IMR-90 (cell line): ENCODE measurements at regions not wholly inside any gene's neighbourhood (a gene's known extent, or its start where the extent isn't known, plus 50 kb on each side); places are given as distances from the start of the nearest gene placed in this dataset.

Experiments
- ATAC-seq: fragments of 200-7000 bp; cut with Tn5 transposase; 2 replicates; pipeline ENCODE4 v1.9.1; 2020; ENCODE audit warnings: low read depth, mild to moderate bottlenecking, moderate library complexity
- BruUV-seq: library from RNA; stranded (reverse); fragments of 400-500 nt; replicated peaks from 2 replicates; lab custom pipeline; 2021; lab: Mats Ljungman, UMichigan
- CTCF ChIA-PET: fragments of 300-600 bp; formaldehyde crosslinking; extraction: SDS; loops from one replicate; lab custom pipeline; 2021; ENCODE audit warnings: antibody characterized with exemption; lab: Yijun Ruan, JAX
- POLR2A ChIA-PET: fragments of 300-600 bp; sonication (Branson Sonifier 250); formaldehyde crosslinking; loops from one replicate; lab custom pipeline; 2022; ENCODE audit warnings: antibody characterized with exemption; ENCODE audit not compliant: unreplicated experiment; lab: Charles Lee
- DNase-seq: peaks from one replicate; pipeline ENCODE4 v3.0.0; 2013
- H2AFZ ChIP-seq: replicated peaks from 2 replicates; pipeline ENCODE3; 2013; ENCODE audit warnings: low read length, mild to moderate bottlenecking; ENCODE audit not compliant: poor library complexity
- H2AK5ac ChIP-seq: 2 replicates; pipeline ENCODE4 v1.6.1; 2013; ENCODE audit warnings: low read depth, low read length, inconsistent platforms
- H2AK9ac ChIP-seq: replicated peaks from 2 replicates; pipeline ENCODE3; 2013; ENCODE audit warnings: mild to moderate bottlenecking, low read depth, low read length, moderate library complexity; ENCODE audit not compliant: poor library complexity
- H2BK120ac ChIP-seq: 2 replicates; pipeline ENCODE4 v1.6.1; 2013; ENCODE audit warnings: low read depth, low read length, inconsistent platforms
- H2BK15ac ChIP-seq: 3 replicates; pipeline ENCODE4 v1.6.1; 2013; ENCODE audit warnings: low read depth, low read length, inconsistent platforms
- H2BK20ac ChIP-seq: 2 replicates; pipeline ENCODE4 v1.6.1; 2013; ENCODE audit warnings: low read depth, mild to moderate bottlenecking, inconsistent platforms, low read length, moderate library complexity
- H2BK5ac ChIP-seq: 2 replicates; pipeline ENCODE4 v1.6.1; 2013; ENCODE audit warnings: mild to moderate bottlenecking, low read depth, low read length, inconsistent platforms; ENCODE audit not compliant: poor library complexity, severe bottlenecking
- H3K14ac ChIP-seq: replicated peaks from 2 replicates; pipeline ENCODE4 v1.6.1; 2013; ENCODE audit warnings: low read depth, low read length, inconsistent platforms
- H3K18ac ChIP-seq: 2 replicates; pipeline ENCODE4 v1.6.1; 2013; ENCODE audit warnings: low read depth, low read length, control low read depth
- H3K23ac ChIP-seq: 2 replicates; pipeline ENCODE4 v1.6.1; 2013; ENCODE audit warnings: low read depth, low read length, inconsistent platforms
- H3K27ac ChIP-seq: 2 replicates; pipeline ENCODE4 v1.5.1; 2013; ENCODE audit warnings: mild to moderate bottlenecking, control low read depth, low read length; ENCODE audit not compliant: insufficient read depth
- H3K27me3 ChIP-seq: 2 replicates; pipeline ENCODE4 v1.6.1; 2013; ENCODE audit warnings: low read length; ENCODE audit not compliant: control insufficient read depth, insufficient read depth
- H3K36me3 ChIP-seq: 2 replicates; pipeline ENCODE4 v1.6.1; 2013; ENCODE audit warnings: low read length, mixed read lengths; ENCODE audit not compliant: control insufficient read depth, insufficient read depth
- H3K4ac ChIP-seq: 2 replicates; pipeline ENCODE4 v1.6.1; 2013; ENCODE audit warnings: low read depth, low read length, inconsistent platforms
- H3K4me1 ChIP-seq: 2 replicates; pipeline ENCODE4 v1.6.1; 2013; ENCODE audit warnings: low read length, mixed read lengths; ENCODE audit not compliant: control insufficient read depth, insufficient read depth
- H3K4me2 ChIP-seq: 2 replicates; pipeline ENCODE4 v1.6.1; 2013; ENCODE audit warnings: low read depth, mild to moderate bottlenecking, control low read depth, low read length, moderate library complexity
- H3K4me3 ChIP-seq: 2 replicates; pipeline ENCODE4 v1.5.1; 2013; ENCODE audit warnings: low read depth, mild to moderate bottlenecking, control low read depth, low read length, moderate library complexity; ENCODE audit not compliant: insufficient read depth
- H3K56ac ChIP-seq: 2 replicates; pipeline ENCODE4 v1.6.1; 2013; ENCODE audit warnings: low read length, inconsistent platforms; ENCODE audit not compliant: insufficient read depth; ENCODE audit errors: extremely low read depth
- H3K79me1 ChIP-seq, 2 experiments: 2 replicates each; pipeline ENCODE4 v1.6.1; 2013; ENCODE audit warnings: low read length in 2 of 2, inconsistent platforms in 1 of 2, low read depth in 1 of 2
- H3K9ac ChIP-seq: 2 replicates; pipeline ENCODE4 v1.6.1; 2013; ENCODE audit warnings: low read depth, low read length, control low read depth
- H3K9me1 ChIP-seq: 2 replicates; pipeline ENCODE4 v1.6.1; 2013; ENCODE audit warnings: low read length, inconsistent platforms; ENCODE audit not compliant: insufficient read depth
- H3K9me3 ChIP-seq: 2 replicates; pipeline ENCODE4 v1.6.1; 2013; ENCODE audit warnings: low read length; ENCODE audit not compliant: control insufficient read depth, insufficient read depth
- H4K20me1 ChIP-seq: 2 replicates; pipeline ENCODE4 v1.6.1; 2013; ENCODE audit warnings: low read length, inconsistent platforms; ENCODE audit not compliant: insufficient read depth
- H4K5ac ChIP-seq: 2 replicates; pipeline ENCODE4 v1.6.1; 2013; ENCODE audit warnings: mild to moderate bottlenecking, low read depth, low read length, control low read depth
- H4K8ac ChIP-seq, 2 experiments: 2 replicates each; pipeline ENCODE4 v1.6.1; 2013; ENCODE audit warnings: low read depth in 2 of 2, low read length in 2 of 2, control low read depth in 1 of 2, inconsistent platforms in 1 of 2
- H4K91ac ChIP-seq: 2 replicates; pipeline ENCODE4 v1.6.1; 2013; ENCODE audit warnings: low read depth, low read length, inconsistent platforms; ENCODE audit not compliant: insufficient read depth
- CEBPB ChIP-seq: IDR thresholded peaks from 2 replicates; pipeline ENCODE4 v1.6.1; 2012; ENCODE audit warnings: low read depth, low read length, improper control_type of control experiment
- CTCF ChIP-seq: conservative IDR thresholded peaks from 2 replicates; pipeline ENCODE4 v1.5.1; 2012; ENCODE audit warnings: mild to moderate bottlenecking, low read depth, low read length, improper control_type of control experiment
- FOS ChIP-seq: fragments of 150-350 bp; IDR thresholded peaks from 2 replicates; pipeline ENCODE4 v1.6.1; 2016; ENCODE audit warnings: low read depth, low read length
- MAZ ChIP-seq: IDR thresholded peaks from 2 replicates; pipeline ENCODE4 v1.6.1; 2012; ENCODE audit warnings: low read depth, mild to moderate bottlenecking, low read length, improper control_type of control experiment, moderate library complexity, borderline replicate concordance
- MXI1 ChIP-seq: IDR thresholded peaks from 2 replicates; pipeline ENCODE4 v1.6.1; 2012; ENCODE audit warnings: low read depth, mild to moderate bottlenecking, low read length, moderate library complexity, borderline replicate concordance
- NFE2L2 ChIP-seq: fragments of 150-350 bp; IDR thresholded peaks from 2 replicates; pipeline ENCODE4 v1.6.1; 2016; ENCODE audit warnings: low read depth, mild to moderate bottlenecking, low read length
- POLR2A ChIP-seq: IDR thresholded peaks from 2 replicates; pipeline ENCODE4 v1.6.1; 2012; ENCODE audit warnings: mild to moderate bottlenecking, low read depth, low read length
- RAD21 ChIP-seq: IDR thresholded peaks from 2 replicates; pipeline ENCODE4 v1.6.1; 2012; ENCODE audit warnings: low read length, improper control_type of control experiment
- RCOR1 ChIP-seq: IDR thresholded peaks from 2 replicates; pipeline ENCODE4 v1.6.1; 2012; ENCODE audit warnings: mild to moderate bottlenecking, low read length, improper control_type of control experiment; ENCODE audit not compliant: insufficient replicate concordance
- RFX5 ChIP-seq: IDR thresholded peaks from 2 replicates; pipeline ENCODE4 v1.8.0; 2012; ENCODE audit warnings: low read depth, mild to moderate bottlenecking, low read length, moderate library complexity
- USF2 ChIP-seq: fragments of 150-350 bp; IDR thresholded peaks from 2 replicates; pipeline ENCODE4 v1.6.1; 2017; ENCODE audit warnings: mild to moderate bottlenecking, antibody characterized with exemption, low read length, low read depth
- WGBS, 2 experiments: methylation state at CpG; one replicate each; pipeline versions ENCODE4 v1.1.5 to v1.1.7; 2013; ENCODE audit warnings: missing lambda C conversion rate in 2 of 2; ENCODE audit not compliant: insufficient read length in 1 of 2; ENCODE audit errors: extremely low coverage in 2 of 2; 5-methylcytosine and 5-hydroxymethylcytosine counted together
- dilution Hi-C: fragments of 300-500 bp; cut with HindIII; formaldehyde crosslinking; loops from one replicate; pipeline ENCODE4 v1.14.3; 2018; ENCODE audit warnings: low sequenced_read_pairs; ENCODE audit not compliant: unreplicated experiment
- in situ Hi-C: fragments of 300-500 bp; cut with MboI; formaldehyde crosslinking; loops from 3 replicates; pipeline ENCODE4 v1.14.3; 2019; ENCODE audit warnings: low sequenced_read_pairs, inconsistent platforms, mixed read lengths
- intact Hi-C: fragments of 100-400 bp; cut with micrococcal nuclease; formaldehyde crosslinking; loops from 2 replicates; pipeline ENCODE4 v1.10.0; 2022

- Histone ChIP-seq H3K4me1 (no peaks in the 10 kb centered on the region), H4K20me1 (no peaks in the 10 kb centered on the region), H3K4me2 (no peak overlapping the region), H2BK20ac (no peak overlapping the region), H3K4ac (no peak overlapping the region), H3K56ac (no peak overlapping the region), H3K79me1 (no peaks in the 10 kb centered on the region), H3K36me3 (no peaks in the 10 kb centered on the region), H2AK5ac (no peak overlapping the region), H2BK120ac (no peak overlapping the region), H3K9me1 (no peaks in the 10 kb centered on the region), H3K18ac (no peak overlapping the region), H3K9me3 (peaks cover 17% of the 10 kb centered on the region), H3K9ac (no peak overlapping the region), H2BK5ac (no peak overlapping the region), H3K14ac (no peak overlapping the region), H3K27ac (no peak overlapping the region), H4K91ac (no peak overlapping the region), H4K5ac (no peak overlapping the region), H2AK9ac (no peak overlapping the region), H3K4me3 (no peak overlapping the region), H2BK15ac (no peak overlapping the region), H2AFZ (no peak overlapping the region), H3K23ac (no peak overlapping the region), H4K8ac (no peak overlapping the region), H3K27me3 (no peaks in the 10 kb centered on the region)
- DNase-seq (no peak), ATAC-seq (no peak)
- TF ChIP-seq MXI1: no peak
- no peak for TF ChIP-seq RFX5
- no peak for TF ChIP-seq CEBPB
- TF ChIP-seq RCOR1: no peak
- no peak for TF ChIP-seq RAD21
- TF ChIP-seq POLR2A: no peak
- TF ChIP-seq USF2: no peak
- no peak for TF ChIP-seq MAZ
- no peak for TF ChIP-seq FOS
- TF ChIP-seq NFE2L2: no peak
- TF ChIP-seq CTCF: no peak
- in situ Hi-C loops: no loop called here
- CTCF ChIA-PET: no interaction called here
- POLR2A ChIA-PET: no interaction called here
- dilution Hi-C loops: no loop called here
- BruUV-seq: no TSS peak
- intact Hi-C loops: no loop called here
- no CpG with 5 or more reads among the region's 3 CpGs for WGBS, 2 experiments
Measured at GRCh38 chr14:78119440-78119839, 50.7 kb upstream of the NRXN3 start.
